ENCODE measurements at regions not wholly inside any gene's neighbourhood (a gene's known extent, or its start where the extent isn't known, plus 50 kb on each side); places are given as distances from the start of the nearest gene placed in this dataset.
"Not testable (repeated sequence)": the region's sequence is repeated elsewhere in the genome, so short reads cannot be mapped to it uniquely, and the experiment has no call there.

- no peak for DNase-seq
Measured at GRCh38 chr3:176867681-176868663, 329.3 kb downstream of the TBL1XR1 start.

- no peak for DNase-seq
Measured at GRCh38 chr3:176861137-176861536, 336.1 kb downstream of the TBL1XR1 start.

GRCh38 chr3:176856721-176857120, 340.6 kb downstream of the TBL1XR1 start:
- DNase-seq: no peak

GRCh38 chr3:176855901-176856486, 341.3 kb downstream of the TBL1XR1 start:
- no peak for DNase-seq

- DNase-seq: no peak
Measured at GRCh38 chr3:176855213-176855612, 342.1 kb downstream of the TBL1XR1 start.

DNA sequence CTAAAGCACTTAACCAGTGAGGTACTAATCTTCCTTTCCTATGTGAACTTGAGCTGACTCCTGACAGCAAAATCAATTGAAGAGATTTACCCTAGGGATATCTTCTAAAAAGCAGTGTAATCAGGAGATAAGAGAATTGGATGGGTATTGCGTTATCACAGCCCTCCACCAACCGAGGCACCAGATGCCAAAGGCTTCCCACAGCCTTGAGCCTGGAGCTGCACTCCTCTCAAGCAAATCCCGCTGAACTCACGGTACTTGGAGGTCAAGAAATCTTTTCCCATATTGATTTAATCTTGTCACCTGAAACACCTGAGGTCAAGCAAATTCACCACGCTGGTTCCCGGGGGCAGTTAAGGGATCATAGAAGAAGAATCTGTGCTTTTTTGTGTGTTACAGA, 346.8 kb downstream of the TBL1XR1 start:
- DNase-seq: no peak

DNA sequence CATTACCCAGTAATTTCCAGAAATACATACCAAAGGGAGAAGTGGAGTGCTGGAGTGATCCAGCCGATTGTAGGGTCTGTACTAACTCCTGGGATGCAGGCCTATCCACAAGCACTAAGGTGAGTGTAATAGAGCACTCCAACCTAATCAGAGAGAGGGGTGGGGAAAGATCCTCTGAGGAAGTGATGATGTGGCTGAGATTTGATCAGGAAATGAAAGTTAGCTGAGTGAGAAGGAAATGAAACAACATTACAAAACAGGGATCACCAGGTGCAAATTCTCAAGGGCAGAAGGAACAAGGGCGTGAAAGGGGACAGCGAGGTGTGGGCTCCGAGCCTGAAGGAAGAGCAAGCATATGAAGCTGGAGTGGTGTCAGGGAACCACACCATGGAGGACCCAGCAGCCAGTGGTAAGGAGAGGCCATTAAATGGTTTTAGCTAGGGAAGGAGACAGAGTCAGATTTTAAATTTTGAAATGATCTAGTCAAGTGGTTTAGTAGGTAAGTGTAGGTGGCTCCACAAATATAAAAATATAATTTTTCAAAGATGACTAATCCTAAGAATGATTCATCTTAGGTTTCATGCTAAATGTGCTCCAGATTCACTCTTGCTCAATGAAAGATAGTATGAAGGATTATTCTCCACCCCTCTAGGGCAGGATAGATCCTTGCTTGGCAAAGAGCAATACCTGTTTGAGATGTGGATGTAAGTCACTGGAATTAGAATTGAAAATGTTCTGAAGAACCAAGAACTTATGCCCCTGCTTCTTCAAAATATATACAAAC, 348.7 kb downstream of the TBL1XR1 start:
- no peak for DNase-seq

DNA sequence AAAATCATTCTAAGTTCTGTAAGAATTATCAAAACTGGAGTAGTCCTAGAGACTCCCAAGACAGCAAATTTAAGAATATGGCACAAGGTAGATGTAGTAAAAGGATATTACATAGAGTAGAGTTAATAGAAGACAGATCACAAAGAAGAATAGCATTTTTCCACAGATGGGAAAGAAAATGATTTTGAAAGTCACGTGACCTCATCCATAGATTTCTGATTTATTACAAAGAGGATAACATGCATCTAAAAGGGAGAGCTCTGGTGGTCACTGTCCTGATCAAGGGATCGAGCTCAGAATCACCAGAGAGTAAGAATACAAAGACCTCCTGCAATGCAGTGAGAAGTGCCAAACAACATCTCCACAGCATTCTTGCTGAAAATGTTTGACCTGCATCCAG, 354.4 kb downstream of the TBL1XR1 start:
- no peak for DNase-seq

- DNase-seq: no peak
Measured at GRCh38 chr3:176840641-176841286, 356.5 kb downstream of the TBL1XR1 start.

GRCh38 chr3:176839901-176840300, 357.4 kb downstream of the TBL1XR1 start:
- DNase-seq: no peak

DNA sequence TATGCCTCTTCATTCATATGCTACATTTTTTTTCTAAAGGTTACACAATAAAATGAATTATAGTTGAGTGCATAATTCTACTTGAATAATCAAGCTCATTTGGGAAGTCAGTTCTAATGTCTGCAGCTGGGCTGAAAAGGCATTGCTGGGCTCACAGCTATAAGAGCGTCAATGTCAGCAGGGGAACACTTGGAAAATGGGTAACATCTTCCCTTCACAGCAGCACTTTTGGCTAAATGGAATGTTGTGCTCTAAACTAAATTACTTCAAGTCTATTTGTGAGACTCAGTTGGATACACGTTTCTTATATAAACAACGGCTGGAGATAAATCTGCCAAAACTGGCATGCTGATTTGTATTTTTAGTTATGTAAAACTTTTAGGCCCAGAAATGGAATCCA, 357.8 kb downstream of the TBL1XR1 start:
- no peak for DNase-seq

DNA sequence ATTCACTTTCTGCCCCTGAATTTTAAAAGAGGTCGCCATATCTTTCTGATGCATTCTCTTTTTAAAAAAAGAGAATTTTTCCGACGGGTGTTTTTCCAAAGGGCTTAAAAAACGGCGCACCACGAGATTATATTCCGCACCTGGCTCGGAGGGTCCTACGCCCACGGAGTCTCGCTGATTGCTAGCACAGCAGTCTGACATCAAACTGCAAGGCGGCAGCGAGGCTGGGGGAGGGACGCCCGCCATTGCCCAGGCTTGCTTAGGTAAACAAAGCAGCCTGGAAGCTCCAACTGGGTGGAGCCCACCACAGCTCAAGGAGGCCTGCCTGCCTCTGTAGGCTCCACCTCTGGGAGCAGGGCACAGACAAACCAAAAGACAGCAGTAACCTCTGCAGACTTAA, 370.0 kb downstream of the TBL1XR1 start:
- not testable (repeated sequence) for DNase-seq

GRCh38 chr3:176824811-176825210, 372.5 kb downstream of the TBL1XR1 start:
- DNase-seq: no peak

- no peak for DNase-seq
Measured at GRCh38 chr3:176820764-176821163, 376.5 kb downstream of the TBL1XR1 start.

DNA sequence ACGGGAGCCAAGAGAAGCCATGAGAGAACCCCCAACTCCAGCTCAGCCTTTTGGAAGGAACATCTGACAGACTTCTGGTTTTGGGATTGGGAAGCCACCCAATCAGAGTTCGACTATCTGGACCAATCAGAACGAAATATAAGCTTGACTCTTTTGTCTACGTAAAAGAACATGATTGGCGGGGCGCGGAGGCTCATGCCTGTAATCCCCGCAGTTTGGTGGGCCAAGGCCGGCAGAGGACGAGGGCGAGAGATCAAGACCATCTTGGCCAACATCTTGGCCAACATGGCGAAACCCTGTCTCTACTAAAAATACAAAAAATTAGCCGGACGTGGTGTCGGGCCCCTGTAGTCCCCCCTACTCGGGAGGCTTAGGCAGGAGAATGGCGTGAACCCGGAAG, 380.3 kb downstream of the TBL1XR1 start:
- DNase-seq: no peak

- peak; percentile 31 to 40 for DNase-seq
Measured at GRCh38 chr3:176814285-176814684, 383.0 kb downstream of the TBL1XR1 start.

- DNase-seq: no peak
Measured at GRCh38 chr3:176807938-176808337, 389.3 kb downstream of the TBL1XR1 start.

GRCh38 chr3:176799675-176800074, 397.6 kb downstream of the TBL1XR1 start:
- DNase-seq: no peak

DNA sequence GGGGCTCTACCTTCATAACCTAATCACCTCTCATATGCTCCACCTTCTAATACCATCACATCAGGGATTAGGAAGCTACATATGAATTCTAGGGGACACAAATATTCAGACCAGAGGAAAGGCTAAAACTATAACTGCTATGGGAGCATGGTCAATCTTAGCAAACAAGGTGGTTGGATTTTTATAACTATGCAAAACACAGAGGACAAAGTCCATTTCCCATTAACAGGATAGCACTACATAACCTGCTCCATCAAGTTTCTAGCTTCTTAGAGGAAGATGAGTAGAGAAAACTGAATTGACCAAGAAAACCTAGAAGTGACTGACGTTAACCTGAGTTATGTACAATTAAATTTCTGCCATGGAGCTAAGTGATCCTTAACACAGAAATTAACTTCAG, 398.6 kb downstream of the TBL1XR1 start:
- DNase-seq: no peak

GRCh38 chr3:176796371-176796770, 400.9 kb downstream of the TBL1XR1 start:
- DNase-seq: no peak

- DNase-seq: no peak
Measured at GRCh38 chr3:176795891-176796290, 401.4 kb downstream of the TBL1XR1 start.

DNA sequence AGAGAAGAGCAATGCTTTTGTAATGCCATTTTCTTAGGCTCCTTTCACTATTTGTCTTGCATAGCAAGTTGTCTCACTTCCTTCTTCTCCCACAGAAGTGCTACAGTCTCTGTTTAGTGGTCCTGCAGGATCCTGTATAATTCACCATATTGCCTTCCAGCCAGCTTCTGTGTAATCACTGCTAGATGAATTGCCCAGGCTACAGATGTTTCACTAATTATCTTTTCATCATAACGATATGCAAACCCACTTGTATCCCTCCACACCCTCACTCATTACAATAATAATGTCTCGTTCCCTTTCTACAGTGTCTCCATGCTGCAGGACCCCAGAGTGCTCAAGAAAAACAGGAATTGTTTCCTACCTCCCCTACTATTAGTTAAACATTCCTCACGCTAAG, 402.9 kb downstream of the TBL1XR1 start:
- DNase-seq: no peak

DNA sequence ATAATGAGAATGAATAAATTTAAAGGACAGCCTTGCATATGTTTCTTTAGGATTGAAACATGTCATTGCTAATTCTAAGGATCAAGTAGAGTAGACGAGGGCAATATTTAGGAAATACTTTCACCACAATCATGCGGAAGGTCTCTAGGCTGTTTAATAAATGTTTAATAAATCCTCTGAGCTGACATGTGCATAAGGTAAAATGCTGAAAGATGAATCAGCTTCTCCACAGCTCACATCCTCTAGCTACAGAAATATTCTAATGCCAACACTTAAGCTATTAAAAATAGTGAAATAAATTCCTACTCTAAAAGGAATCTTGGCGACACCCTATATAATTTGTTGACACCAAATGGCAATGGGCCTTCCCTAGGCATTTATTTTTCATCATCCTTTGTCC, 407.3 kb downstream of the TBL1XR1 start:
- DNase-seq: no peak

All from activated T-cell treated with anti-CD3 and anti-CD28 coated beads, Interleukin-2, amount 50 U/mL, for 48 hours (primary cell).